Ovary (tissue), 7 donors: ENCODE measurements at regions not wholly inside any gene's neighbourhood (a gene's known extent, or its start where the extent isn't known, plus 50 kb on each side); places are given as distances from the start of the nearest gene placed in this dataset.
A peak's percentile ranks its signal among the peaks of the same experiment; 100 is the strongest.

ENCODE experiments used
- DNase-seq, 5 donors: peaks; one replicate each; pipeline ENCODE4 v3.0.0-alpha.2; 2019 to 2020
- H3K27ac ChIP-seq, 2 donors: fragments of 200-600 bp; one replicate each; pipeline versions ENCODE4 v1.5.1 to v1.8.0; 2019 to 2022
- H3K27me3 ChIP-seq: fragments of 200-600 bp; one replicate; pipeline ENCODE4 v1.8.0; 2022
- H3K36me3 ChIP-seq: fragments of 200-600 bp; sonication (generic); one replicate; pipeline ENCODE4 v1.5.1; 2019
- H3K4me1 ChIP-seq: one replicate; pipeline ENCODE4 v1.8.1; 2013; ENCODE audit warnings: mild to moderate bottlenecking, moderate library complexity; ENCODE audit not compliant: insufficient read depth
- H3K4me3 ChIP-seq: fragments of 200-600 bp; sonication (generic); one replicate; pipeline ENCODE4 v1.5.1; 2017
- H3K9me3 ChIP-seq, 2 donors: fragments of 200-600 bp in 1 of 2; sonication (generic) in 1 of 2; one replicate each; pipeline versions ENCODE4 v1.5.1 to v1.8.1; 2013 to 2019; ENCODE audit warnings: mild to moderate bottlenecking in 1 of 2, moderate library complexity in 1 of 2
- CTCF ChIP-seq, 3 donors: fragments of 450-650 bp in 2 of 3; fragments of 200-600 bp in 1 of 3; IDR thresholded peaks; one replicate each; pipeline versions ENCODE4 v1.5.1 to v1.8.0; 2016 to 2022; ENCODE audit warnings: antibody characterized with exemption in 3 of 3, mild to moderate bottlenecking in 1 of 3
- EP300 ChIP-seq: sonication (generic); formaldehyde crosslinking; IDR thresholded peaks from one replicate; pipeline ENCODE4 v1.6.1; 2017; ENCODE audit warnings: antibody characterized with exemption
- POLR2A ChIP-seq: fragments of 450-650 bp; IDR thresholded peaks from one replicate; pipeline ENCODE4 v1.6.1; 2017; ENCODE audit warnings: antibody characterized with exemption, mild to moderate bottlenecking, moderate library complexity
- WGBS, 3 donors: extraction: QIAGEN DNeasy Blood & Tissue Kit in 1 of 3; methylation state at CpG; one replicate each; pipeline versions ENCODE4 v1.1.5 to v1.1.7; 2013 to 2017; 5-methylcytosine and 5-hydroxymethylcytosine counted together
- intact Hi-C, 4 donors: fragments of 100-400 bp; cut with DNase I; formaldehyde crosslinking; loops; one replicate each; pipeline versions ENCODE4 v1.11.0 to v1.15.1; 2022 to 2023
- donor health status: DM: no; HTN: no; CAD: no; lungs with moderate emphysema.
- donor health status: DM: no; HTN: no; CAD: no.
- donor health status: Bipolar disorder and iron deficiency.
- donor health status: DM: no; HTN: no; CAD: no.
- donor health status: DM: yes; HTN: yes; CAD: no.

DNA sequence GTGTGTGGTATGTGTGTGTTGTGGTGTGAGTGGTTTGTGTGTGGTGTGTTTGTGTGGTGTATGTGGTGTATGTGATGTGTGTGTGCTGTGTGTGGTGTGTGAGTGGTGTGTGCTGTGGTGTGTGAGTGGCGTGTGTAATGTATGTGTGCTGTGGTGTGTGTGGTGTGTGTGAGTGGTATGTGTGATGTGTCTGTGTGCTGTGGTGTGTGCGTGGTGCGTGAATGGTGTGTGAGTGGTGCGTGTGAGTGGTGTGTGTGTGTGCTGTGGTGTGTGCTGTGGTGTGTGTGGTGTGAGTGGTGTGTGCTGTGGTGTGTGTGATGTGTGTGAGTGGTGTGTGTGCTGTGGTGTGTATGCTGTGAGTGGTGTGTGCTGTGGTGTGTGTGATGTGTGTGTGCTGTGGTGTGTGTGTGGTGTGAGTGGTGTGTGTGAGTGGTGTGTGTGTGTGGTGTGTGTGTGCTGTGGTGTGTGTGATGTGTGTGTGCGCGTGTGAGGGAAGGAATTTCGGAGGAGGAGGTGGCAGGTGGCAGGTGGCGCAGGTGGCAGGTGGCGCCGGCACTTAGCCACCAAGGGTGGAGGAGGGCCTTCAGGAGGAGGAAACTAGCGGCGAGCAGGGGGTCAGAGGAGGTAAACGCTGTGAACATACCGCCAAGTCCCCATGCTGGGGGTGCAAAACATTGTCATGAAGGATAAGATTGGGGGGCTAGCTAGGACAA lies 191.8 kb downstream of the MELK start:
- Histone ChIP-seq H3K27ac (no peak overlapping the region), H3K9me3 (no peaks in the 10 kb centered on the region), H3K27me3 (no peaks in the 10 kb centered on the region), H3K4me3 (no peak overlapping the region), H3K36me3 (no peaks in the 10 kb centered on the region), H3K4me1 (no peaks in the 10 kb centered on the region)
- WGBS, 3 donors: 63 to 80% (median 67%) methylated on average over 14 of the region's 14 CpGs
- no peak for DNase-seq
- TF ChIP-seq POLR2A: no peak
- TF ChIP-seq EP300: no peak
- TF ChIP-seq CTCF (IDR thresholded peaks at IDR 0.05): no peak
- intact Hi-C loops: no loop called here

- 36 to 66% (median 51%) methylated on average over 12 of the region's 12 CpGs for WGBS, 3 donors
- no peak for DNase-seq
- no peaks in the 10 kb centered on the region for H3K27me3 ChIP-seq
Observed at GRCh38 chr9:36765077-36765390, 192.3 kb downstream of the MELK start.

GRCh38 chr9:36765468-36766341 lies 193.0 kb downstream of the MELK start:
- Histone ChIP-seq H3K27ac (no peak overlapping the region), H3K4me3 (peak overlapping the region; percentile 32), H3K36me3 (no peaks in the 10 kb centered on the region), H3K4me1 (no peaks in the 10 kb centered on the region), H3K27me3 (no peaks in the 10 kb centered on the region), H3K9me3 (no peaks in the 10 kb centered on the region)
- 9 to 24% (median 16%) methylated on average over 27 to 37 of the region's 37 CpGs for WGBS, 3 donors
- peak; percentile 76 to 91 (median 83) for DNase-seq
- intact Hi-C loops: no loop called here
- no peak for TF ChIP-seq EP300
- TF ChIP-seq CTCF (IDR thresholded peaks at IDR 0.05): no peak
- TF ChIP-seq POLR2A: no peak

More at GRCh38 chr9:36765077-36765390, 192.3 kb downstream of the MELK start:
- H3K27ac ChIP-seq: no peak overlapping the region
- intact Hi-C loops: no loop called here
- no peaks in the 10 kb centered on the region for H3K4me1 ChIP-seq
- H3K9me3 ChIP-seq: no peaks in the 10 kb centered on the region
- TF ChIP-seq POLR2A (no peak), CTCF (IDR thresholded peaks at IDR 0.05) (no peak), EP300 (no peak)
- no peak overlapping the region for H3K4me3 ChIP-seq
- H3K36me3 ChIP-seq: no peaks in the 10 kb centered on the region

DNA sequence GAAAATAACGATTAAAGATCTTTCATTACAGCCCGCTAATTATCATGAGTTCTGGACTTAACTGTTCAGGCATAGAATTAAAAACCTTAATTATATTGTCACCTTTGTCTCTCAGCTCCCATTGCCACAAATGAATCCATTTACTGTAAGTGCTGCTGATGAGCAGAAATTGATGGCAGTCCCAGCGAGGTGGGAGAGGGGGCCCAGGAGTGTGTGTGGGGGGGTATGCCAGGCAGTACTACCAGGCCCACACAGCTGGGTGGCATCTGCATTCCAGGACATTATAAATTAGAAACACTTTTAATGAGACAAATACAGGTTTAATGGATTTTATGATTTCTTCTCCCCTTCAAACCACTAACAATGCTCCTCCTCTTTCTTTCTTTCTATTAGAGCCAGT lies 196.0 kb downstream of the MELK start:
- Histone ChIP-seq H3K27ac (no peak overlapping the region), H3K4me1 (no peaks in the 10 kb centered on the region), H3K4me3 (no peak overlapping the region), H3K36me3 (no peaks in the 10 kb centered on the region), H3K9me3 (no peaks in the 10 kb centered on the region), H3K27me3 (no peaks in the 10 kb centered on the region)
- no peak for DNase-seq
- TF ChIP-seq EP300: no peak
- 71 to 78% (median 72%) methylated on average over 3 of the region's 3 CpGs for WGBS, 3 donors
- intact Hi-C loops: no loop called here

- Histone ChIP-seq H3K27ac (no peak overlapping the region), H3K4me1 (no peaks in the 10 kb centered on the region), H3K9me3 (no peaks in the 10 kb centered on the region), H3K36me3 (no peaks in the 10 kb centered on the region), H3K27me3 (no peaks in the 10 kb centered on the region), H3K4me3 (no peak overlapping the region)
- 64 to 77% (median 68%) methylated on average over 9 of the region's 9 CpGs for whole genome bisulfite sequencing, 3 donors
- DNase-seq: no peak
- TF ChIP-seq POLR2A (no peak), EP300 (no peak), CTCF (IDR thresholded peaks at IDR 0.05) (no peak)
- intact Hi-C loops: no loop called here
Observed at GRCh38 chr9:36770025-36770424, 197.3 kb downstream of the MELK start.
